PFSK-1 (cell line): ENCODE measurements at regions not wholly inside any gene's neighbourhood (a gene's known extent, or its start where the extent isn't known, plus 50 kb on each side); places are given as distances from the start of the nearest gene placed in this dataset.

Source experiments
- FOXP2 ChIP-seq: optimal IDR thresholded peaks from 2 replicates; pipeline ENCODE3; 2011; ENCODE audit warnings: borderline replicate concordance, control low read depth, inconsistent platforms; ENCODE audit not compliant: insufficient read depth; ENCODE audit errors: extremely low read length, extremely low read depth
- POLR2AphosphoS5 ChIP-seq: IDR thresholded peaks from 2 replicates; pipeline ENCODE4 v1.6.1; 2012; ENCODE audit warnings: low read depth, mild to moderate bottlenecking, control low read depth, low read length, moderate library complexity
- SIN3A ChIP-seq: IDR thresholded peaks from 2 replicates; pipeline ENCODE4 v1.6.1; 2012; ENCODE audit warnings: mild to moderate bottlenecking, low read length, moderate library complexity, borderline replicate concordance; ENCODE audit not compliant: insufficient read depth
- TAF1 ChIP-seq: IDR thresholded peaks from 2 replicates; pipeline ENCODE4 v1.6.1; 2012; ENCODE audit warnings: low read length, control low read depth, borderline replicate concordance; ENCODE audit not compliant: insufficient read depth
- TF ChIP-seq, protein P1 (sequence below), 2 experiments: IDR thresholded peaks; 2 replicates each; pipeline versions ENCODE4 v1.6.1 to v1.8.0; 2011 to 2012; ENCODE audit warnings: low read depth in 2 of 2, low read length in 2 of 2, control low read depth in 1 of 2, inconsistent platforms in 1 of 2, mild to moderate bottlenecking in 1 of 2, moderate library complexity in 1 of 2; ENCODE audit not compliant: insufficient read depth in 1 of 2

DNA sequence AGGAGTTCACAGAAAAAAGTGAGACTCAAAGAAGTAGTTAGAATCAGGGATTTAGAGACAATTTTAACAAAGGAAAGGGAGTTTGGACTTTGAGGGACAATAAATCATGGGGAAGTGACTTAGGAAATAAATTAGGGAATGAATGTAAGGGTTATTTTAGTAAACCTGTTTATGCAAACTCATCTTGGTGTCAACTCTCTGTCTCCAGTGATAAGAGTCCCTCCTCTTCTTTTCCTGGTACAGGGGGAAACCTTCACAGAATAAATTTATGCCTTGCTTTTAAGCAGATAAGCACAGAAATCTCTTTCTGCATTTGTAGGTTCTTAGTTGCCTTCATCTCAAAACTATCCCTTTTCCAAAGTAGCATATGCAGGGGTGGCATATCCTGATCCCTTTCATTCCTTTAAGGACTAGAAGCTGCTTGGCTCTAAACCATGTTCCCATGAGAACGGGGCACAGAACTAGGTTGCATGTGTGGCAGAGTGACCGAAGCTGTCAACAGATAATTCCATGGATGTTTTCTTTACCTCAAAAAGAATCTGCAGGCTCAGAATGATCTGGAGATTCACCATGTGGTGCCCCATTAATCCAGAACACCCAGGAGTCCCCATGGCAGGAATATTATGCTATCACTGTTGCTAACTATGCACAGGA lies 155.4 kb downstream of the ZNF648 start:
- TF ChIP-seq FOXP2 = no peak
- TF ChIP-seq POLR2AphosphoS5 = no peak
- TF ChIP-seq TAF1 = no peak
- TF ChIP-seq SIN3A = no peak
- TF ChIP-seq, protein P1, sequence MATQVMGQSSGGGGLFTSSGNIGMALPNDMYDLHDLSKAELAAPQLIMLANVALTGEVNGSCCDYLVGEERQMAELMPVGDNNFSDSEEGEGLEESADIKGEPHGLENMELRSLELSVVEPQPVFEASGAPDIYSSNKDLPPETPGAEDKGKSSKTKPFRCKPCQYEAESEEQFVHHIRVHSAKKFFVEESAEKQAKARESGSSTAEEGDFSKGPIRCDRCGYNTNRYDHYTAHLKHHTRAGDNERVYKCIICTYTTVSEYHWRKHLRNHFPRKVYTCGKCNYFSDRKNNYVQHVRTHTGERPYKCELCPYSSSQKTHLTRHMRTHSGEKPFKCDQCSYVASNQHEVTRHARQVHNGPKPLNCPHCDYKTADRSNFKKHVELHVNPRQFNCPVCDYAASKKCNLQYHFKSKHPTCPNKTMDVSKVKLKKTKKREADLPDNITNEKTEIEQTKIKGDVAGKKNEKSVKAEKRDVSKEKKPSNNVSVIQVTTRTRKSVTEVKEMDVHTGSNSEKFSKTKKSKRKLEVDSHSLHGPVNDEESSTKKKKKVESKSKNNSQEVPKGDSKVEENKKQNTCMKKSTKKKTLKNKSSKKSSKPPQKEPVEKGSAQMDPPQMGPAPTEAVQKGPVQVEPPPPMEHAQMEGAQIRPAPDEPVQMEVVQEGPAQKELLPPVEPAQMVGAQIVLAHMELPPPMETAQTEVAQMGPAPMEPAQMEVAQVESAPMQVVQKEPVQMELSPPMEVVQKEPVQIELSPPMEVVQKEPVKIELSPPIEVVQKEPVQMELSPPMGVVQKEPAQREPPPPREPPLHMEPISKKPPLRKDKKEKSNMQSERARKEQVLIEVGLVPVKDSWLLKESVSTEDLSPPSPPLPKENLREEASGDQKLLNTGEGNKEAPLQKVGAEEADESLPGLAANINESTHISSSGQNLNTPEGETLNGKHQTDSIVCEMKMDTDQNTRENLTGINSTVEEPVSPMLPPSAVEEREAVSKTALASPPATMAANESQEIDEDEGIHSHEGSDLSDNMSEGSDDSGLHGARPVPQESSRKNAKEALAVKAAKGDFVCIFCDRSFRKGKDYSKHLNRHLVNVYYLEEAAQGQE (IDR thresholded peaks at IDR 0.05; ENCODE audit: insufficient read depth in 1 of 2, low read depth in 2 of 2, low read length in 2 of 2) = no peak

DNA sequence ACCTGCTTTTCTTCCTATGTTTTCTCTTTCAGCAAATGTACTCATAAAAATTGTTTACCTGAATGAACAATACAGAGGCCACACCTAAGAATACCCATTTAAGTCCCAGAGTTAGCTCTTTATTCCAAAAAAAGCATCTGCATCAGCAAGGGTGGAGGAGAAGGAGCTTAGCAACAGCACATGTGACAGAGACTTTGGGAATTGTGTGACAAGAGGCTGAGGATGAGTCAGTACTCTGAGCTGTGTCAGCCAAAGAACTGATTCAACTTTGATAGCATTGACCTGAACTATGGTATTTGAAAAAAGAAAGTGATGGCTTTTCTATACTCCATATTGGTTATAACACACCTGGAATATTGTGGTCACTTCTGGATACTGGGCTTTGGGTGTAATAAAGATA lies 162.7 kb downstream of the ZNF648 start:
- TF ChIP-seq TAF1 = no peak
- no peak for TF ChIP-seq POLR2AphosphoS5
- TF ChIP-seq, protein P1 (IDR thresholded peaks at IDR 0.05; ENCODE audit: insufficient read depth in 1 of 2, low read depth in 2 of 2, low read length in 2 of 2) = no peak
- no peak for TF ChIP-seq SIN3A
- TF ChIP-seq FOXP2 = no peak

DNA sequence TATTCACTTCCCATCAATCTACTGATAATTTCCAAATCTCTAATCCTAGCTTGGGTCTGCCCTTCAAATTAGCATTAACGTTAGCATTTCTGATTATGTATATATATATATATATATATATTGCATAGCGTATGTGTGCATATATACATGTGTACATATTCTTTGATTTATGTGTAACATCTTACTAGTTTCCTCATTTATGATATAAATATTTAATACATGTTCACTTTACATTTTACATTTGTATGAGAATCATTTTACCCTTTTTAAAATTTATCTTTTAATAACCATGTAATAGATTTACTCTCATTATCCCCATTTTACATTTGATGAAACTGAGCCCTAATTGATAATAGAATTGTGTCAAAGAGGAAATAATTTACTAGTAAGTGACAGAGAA lies 164.7 kb downstream of the ZNF648 start:
- TF ChIP-seq, protein P1 (IDR thresholded peaks at IDR 0.05; ENCODE audit: insufficient read depth in 1 of 2, low read depth in 2 of 2, low read length in 2 of 2) = no peak
- TF ChIP-seq POLR2AphosphoS5 (no peak), FOXP2 (no peak), SIN3A (no peak), TAF1 (no peak)

DNA sequence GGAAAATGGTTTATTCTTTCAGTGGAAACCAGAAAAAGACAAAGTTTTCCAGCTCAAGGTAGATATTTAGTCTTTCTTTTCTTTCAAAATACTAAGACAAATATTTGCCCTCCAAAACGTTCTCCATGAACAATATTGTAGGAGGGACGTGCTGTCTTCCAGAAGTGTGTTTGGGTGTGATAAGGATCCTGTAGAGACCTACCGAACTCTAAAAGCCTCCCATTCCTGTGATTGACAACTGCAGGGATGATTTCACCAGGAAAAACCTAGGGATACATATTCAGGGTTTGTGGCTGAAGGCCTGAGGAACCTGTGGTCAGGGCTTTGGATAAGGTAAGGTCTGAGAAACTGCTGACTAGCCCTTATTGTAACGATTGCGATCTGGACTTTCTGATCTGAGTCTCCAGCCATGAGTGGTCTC lies 167.1 kb downstream of the ZNF648 start:
- TF ChIP-seq, protein P1 (IDR thresholded peaks at IDR 0.05; ENCODE audit: insufficient read depth in 1 of 2, low read depth in 2 of 2, low read length in 2 of 2) = no peak
- no peak for TF ChIP-seq TAF1
- TF ChIP-seq FOXP2 = no peak
- TF ChIP-seq SIN3A = no peak
- TF ChIP-seq POLR2AphosphoS5 = no peak
